ENCODE measurements at regions not wholly inside any gene's neighbourhood (a gene's known extent, or its start where the extent isn't known, plus 50 kb on each side); places are given as distances from the start of the nearest gene placed in this dataset.
"Not testable (repeated sequence)": the region's sequence is repeated elsewhere in the genome, so short reads cannot be mapped to it uniquely, and the experiment has no call there.

- DNase-seq (ENCODE audit: unreplicated experiment), result no peak
- no peaks in the 10 kb centered on the region for H3K36me3 Mint-ChIP-seq (ENCODE audit: insufficient read depth, unreplicated experiment)
- ChIA-PET POLR2A (no interaction called here), CTCF (no interaction called here)
- H3K27ac Mint-ChIP-seq (ENCODE audit: low read depth, unreplicated experiment), result no peak overlapping the region
- no peaks in the 10 kb centered on the region for H3K9me3 Mint-ChIP-seq (ENCODE audit: unreplicated experiment)
- H3K4me3 Mint-ChIP-seq (ENCODE audit: unreplicated experiment), result no peak overlapping the region
- H3K27me3 Mint-ChIP-seq (ENCODE audit: insufficient read depth, unreplicated experiment), result no peaks in the 10 kb centered on the region
- no peaks in the 10 kb centered on the region for H3K4me1 Mint-ChIP-seq (ENCODE audit: insufficient read depth, unreplicated experiment)
- TF ChIP-seq, protein P1, sequence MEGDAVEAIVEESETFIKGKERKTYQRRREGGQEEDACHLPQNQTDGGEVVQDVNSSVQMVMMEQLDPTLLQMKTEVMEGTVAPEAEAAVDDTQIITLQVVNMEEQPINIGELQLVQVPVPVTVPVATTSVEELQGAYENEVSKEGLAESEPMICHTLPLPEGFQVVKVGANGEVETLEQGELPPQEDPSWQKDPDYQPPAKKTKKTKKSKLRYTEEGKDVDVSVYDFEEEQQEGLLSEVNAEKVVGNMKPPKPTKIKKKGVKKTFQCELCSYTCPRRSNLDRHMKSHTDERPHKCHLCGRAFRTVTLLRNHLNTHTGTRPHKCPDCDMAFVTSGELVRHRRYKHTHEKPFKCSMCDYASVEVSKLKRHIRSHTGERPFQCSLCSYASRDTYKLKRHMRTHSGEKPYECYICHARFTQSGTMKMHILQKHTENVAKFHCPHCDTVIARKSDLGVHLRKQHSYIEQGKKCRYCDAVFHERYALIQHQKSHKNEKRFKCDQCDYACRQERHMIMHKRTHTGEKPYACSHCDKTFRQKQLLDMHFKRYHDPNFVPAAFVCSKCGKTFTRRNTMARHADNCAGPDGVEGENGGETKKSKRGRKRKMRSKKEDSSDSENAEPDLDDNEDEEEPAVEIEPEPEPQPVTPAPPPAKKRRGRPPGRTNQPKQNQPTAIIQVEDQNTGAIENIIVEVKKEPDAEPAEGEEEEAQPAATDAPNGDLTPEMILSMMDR (IDR thresholded peaks at IDR 0.05; ENCODE audit: unreplicated experiment), result no peak
- intact Hi-C loops (cut with micrococcal nuclease), result no loop called here
- no TSS peak for BruUV-seq (replicated peaks)
Measured at GRCh38 chr4:31023109-31023508, 302.9 kb downstream of the PCDH7 start.

- Mint-ChIP-seq H3K27me3 (ENCODE audit: insufficient read depth, unreplicated experiment) (no peaks in the 10 kb centered on the region), H3K4me3 (ENCODE audit: unreplicated experiment) (no peak overlapping the region), H3K9me3 (ENCODE audit: unreplicated experiment) (no peaks in the 10 kb centered on the region), H3K36me3 (ENCODE audit: insufficient read depth, unreplicated experiment) (no peaks in the 10 kb centered on the region), H3K27ac (ENCODE audit: low read depth, unreplicated experiment) (no peak overlapping the region), H3K4me1 (ENCODE audit: insufficient read depth, unreplicated experiment) (no peaks in the 10 kb centered on the region)
- intact Hi-C loops (cut with micrococcal nuclease), result no loop called here
- ChIA-PET POLR2A (no interaction called here), CTCF (no interaction called here)
- no TSS peak for BruUV-seq (replicated peaks)
- TF ChIP-seq, protein P1 (IDR thresholded peaks at IDR 0.05; ENCODE audit: unreplicated experiment), result no peak
- DNase-seq (ENCODE audit: unreplicated experiment), result no peak
Measured at GRCh38 chr4:31023742-31024141, 303.6 kb downstream of the PCDH7 start.

- H3K4me1 Mint-ChIP-seq (ENCODE audit: insufficient read depth, unreplicated experiment); H3K27me3 Mint-ChIP-seq (ENCODE audit: insufficient read depth, unreplicated experiment); H3K36me3 Mint-ChIP-seq (ENCODE audit: insufficient read depth, unreplicated experiment); H3K27ac Mint-ChIP-seq (ENCODE audit: low read depth, unreplicated experiment); H3K4me3 Mint-ChIP-seq (ENCODE audit: unreplicated experiment); H3K9me3 Mint-ChIP-seq (ENCODE audit: unreplicated experiment); BruUV-seq (replicated peaks); intact Hi-C loops (cut with micrococcal nuclease); DNase-seq (ENCODE audit: unreplicated experiment); CTCF ChIA-PET: not testable (repeated sequence)
- POLR2A ChIA-PET, result interaction anchor here (0.6 kb wide), 1 partner anchor 262 kb away, joined by 4 read pairs; no protein-coding TSS in a partner anchor
Measured at GRCh38 chr4:31024781-31025180, 304.6 kb downstream of the PCDH7 start.

- Mint-ChIP-seq H3K4me1 (ENCODE audit: insufficient read depth, unreplicated experiment) (no peaks in the 10 kb centered on the region), H3K27me3 (ENCODE audit: insufficient read depth, unreplicated experiment) (no peaks in the 10 kb centered on the region), H3K9me3 (ENCODE audit: unreplicated experiment) (no peaks in the 10 kb centered on the region), H3K36me3 (ENCODE audit: insufficient read depth, unreplicated experiment) (no peaks in the 10 kb centered on the region), H3K4me3 (ENCODE audit: unreplicated experiment) (no peak overlapping the region), H3K27ac (ENCODE audit: low read depth, unreplicated experiment) (no peak overlapping the region)
- ChIA-PET CTCF (interaction anchor here (0.7 to 1.5 kb wide), 2 partner anchors 307 to 343 kb away, joined by 3 read pairs; no protein-coding TSS in a partner anchor), POLR2A (no interaction called here)
- no TSS peak for BruUV-seq (replicated peaks)
- TF ChIP-seq, protein P1 (IDR thresholded peaks at IDR 0.05; ENCODE audit: unreplicated experiment), result no peak
- no peak for DNase-seq (ENCODE audit: unreplicated experiment)
- intact Hi-C loops (cut with micrococcal nuclease), result no loop called here
Measured at GRCh38 chr4:31026256-31026655, 306.1 kb downstream of the PCDH7 start.

DNA sequence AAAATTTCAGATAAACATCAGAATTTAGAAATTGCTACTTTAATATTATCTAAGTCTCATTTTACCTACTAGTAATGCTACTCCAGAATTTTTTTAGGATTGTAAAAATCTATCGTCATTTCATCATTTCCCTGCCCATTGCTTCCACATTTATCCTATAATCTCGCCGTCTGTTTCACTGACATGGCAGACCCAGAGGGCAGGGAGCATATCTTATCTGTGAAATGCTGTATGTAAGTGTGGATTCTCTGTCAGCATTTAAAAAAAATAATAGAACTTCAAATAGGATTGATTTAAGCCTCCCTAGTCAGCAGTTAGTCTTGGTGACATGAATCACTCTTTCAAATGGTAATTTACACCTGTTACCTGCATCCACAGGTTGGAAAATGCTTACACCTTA, 314.4 kb downstream of the PCDH7 start:
- Mint-ChIP-seq H3K4me3 (ENCODE audit: unreplicated experiment) (no peak overlapping the region), H3K36me3 (ENCODE audit: insufficient read depth, unreplicated experiment) (no peaks in the 10 kb centered on the region), H3K4me1 (ENCODE audit: insufficient read depth, unreplicated experiment) (no peaks in the 10 kb centered on the region), H3K27ac (ENCODE audit: low read depth, unreplicated experiment) (no peak overlapping the region), H3K27me3 (ENCODE audit: insufficient read depth, unreplicated experiment) (no peaks in the 10 kb centered on the region), H3K9me3 (ENCODE audit: unreplicated experiment) (no peaks in the 10 kb centered on the region)
- intact Hi-C loops (cut with micrococcal nuclease), result no loop called here
- BruUV-seq (replicated peaks), result no TSS peak
- TF ChIP-seq, protein P1 (IDR thresholded peaks at IDR 0.05; ENCODE audit: unreplicated experiment), result no peak
- no peak for DNase-seq (ENCODE audit: unreplicated experiment)
- CTCF ChIA-PET, result no interaction called here
- POLR2A ChIA-PET, result no interaction called here

Data from MCF 10A (cell line).